DOHH2 (cell line): ENCODE measurements at regions not wholly inside any gene's neighbourhood (a gene's known extent, or its start where the extent isn't known, plus 50 kb on each side); places are given as distances from the start of the nearest gene placed in this dataset.

Experiments
- EZH2phosphoT487 ChIP-seq: fragments of 200-600 bp; sonication (generic); IDR thresholded peaks from 2 replicates; pipeline ENCODE4 v1.6.1; 2017; ENCODE audit warnings: borderline replicate concordance, mild to moderate bottlenecking, antibody characterized with exemption, low read length, moderate library complexity, mixed read lengths
- TF ChIP-seq, protein P1 (sequence below): fragments of 200-600 bp; sonication (generic); IDR thresholded peaks from one replicate; pipeline ENCODE4 v1.5.1; 2014; ENCODE audit warnings: antibody characterized with exemption, mild to moderate bottlenecking, low read depth, low read length; ENCODE audit not compliant: poor library complexity, severe bottlenecking

DNA sequence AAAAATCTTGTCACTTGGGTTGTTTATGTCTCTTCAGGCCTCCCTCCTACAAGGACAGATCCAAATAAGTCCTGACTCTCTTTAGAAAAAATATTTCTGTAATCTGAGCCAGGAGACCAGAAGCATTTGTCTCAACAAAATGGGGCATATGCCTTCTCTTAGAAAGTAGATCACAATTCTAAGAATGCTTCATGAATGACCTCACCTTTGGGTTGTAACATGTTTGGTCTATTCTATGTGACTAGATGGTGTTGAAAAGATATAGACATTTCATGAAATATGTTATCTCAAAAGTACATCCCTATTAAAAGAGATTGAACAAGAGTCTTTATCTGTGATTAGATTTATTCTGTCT lies 159.0 kb upstream of the SETBP1 start:
- TF ChIP-seq, protein P1, sequence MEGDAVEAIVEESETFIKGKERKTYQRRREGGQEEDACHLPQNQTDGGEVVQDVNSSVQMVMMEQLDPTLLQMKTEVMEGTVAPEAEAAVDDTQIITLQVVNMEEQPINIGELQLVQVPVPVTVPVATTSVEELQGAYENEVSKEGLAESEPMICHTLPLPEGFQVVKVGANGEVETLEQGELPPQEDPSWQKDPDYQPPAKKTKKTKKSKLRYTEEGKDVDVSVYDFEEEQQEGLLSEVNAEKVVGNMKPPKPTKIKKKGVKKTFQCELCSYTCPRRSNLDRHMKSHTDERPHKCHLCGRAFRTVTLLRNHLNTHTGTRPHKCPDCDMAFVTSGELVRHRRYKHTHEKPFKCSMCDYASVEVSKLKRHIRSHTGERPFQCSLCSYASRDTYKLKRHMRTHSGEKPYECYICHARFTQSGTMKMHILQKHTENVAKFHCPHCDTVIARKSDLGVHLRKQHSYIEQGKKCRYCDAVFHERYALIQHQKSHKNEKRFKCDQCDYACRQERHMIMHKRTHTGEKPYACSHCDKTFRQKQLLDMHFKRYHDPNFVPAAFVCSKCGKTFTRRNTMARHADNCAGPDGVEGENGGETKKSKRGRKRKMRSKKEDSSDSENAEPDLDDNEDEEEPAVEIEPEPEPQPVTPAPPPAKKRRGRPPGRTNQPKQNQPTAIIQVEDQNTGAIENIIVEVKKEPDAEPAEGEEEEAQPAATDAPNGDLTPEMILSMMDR: no peak
- TF ChIP-seq EZH2phosphoT487: no peak
